ENCODE measurements at regions not wholly inside any gene's neighbourhood (a gene's known extent, or its start where the extent isn't known, plus 50 kb on each side); places are given as distances from the start of the nearest gene placed in this dataset.

DNA sequence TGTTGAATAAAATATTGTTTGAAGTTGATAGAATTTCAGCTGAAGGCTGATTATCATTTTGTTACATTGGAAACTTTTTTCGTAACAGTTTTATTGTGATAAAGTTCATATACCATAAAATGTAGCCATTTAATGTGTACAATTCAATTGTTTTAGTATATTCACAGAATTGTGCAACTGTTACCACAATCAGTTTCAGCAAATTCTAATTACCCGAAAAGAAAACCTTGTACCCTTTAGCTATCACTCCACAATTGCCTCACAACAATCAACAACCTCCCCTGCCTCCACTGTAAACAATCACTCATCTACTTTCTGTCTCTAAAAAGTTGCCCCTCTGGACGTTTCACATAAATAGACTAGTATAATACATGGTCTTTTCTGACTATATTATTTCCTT, 179.7 kb upstream of the BET1 start:
- Histone ChIP-seq H3K4me2 (ENCODE audit: insufficient read depth, low read length) (peak overlapping the region; percentile 64), H3K36me3 (ENCODE audit: control insufficient read depth in 2 of 2, extremely low read depth in 1 of 2, insufficient read depth in 2 of 2, low read length in 2 of 2) (no peaks in the 10 kb centered on the region), H2AFZ (ENCODE audit: low read depth, low read length) (peak overlapping the region; percentile 55), H3K27me3 (ENCODE audit: control insufficient read depth in 2 of 2, insufficient read depth in 2 of 2, low read length in 2 of 2) (no peaks in the 10 kb centered on the region), H3K9ac (replicated peaks; ENCODE audit: extremely low read depth, insufficient read depth, low read length) (peak overlapping the region; percentile 92), H3K4me3 (replicated peaks in 1 of 3; ENCODE audit: insufficient read depth in 1 of 3, low read depth in 1 of 3, low read length in 3 of 3) (no peak overlapping the region), H3K9me3 (replicated peaks; ENCODE audit: control insufficient read depth, insufficient read depth, low read length) (no peaks in the 10 kb centered on the region), H3K79me2 (ENCODE audit: control insufficient read depth, insufficient read depth, low read length) (no peaks in the 10 kb centered on the region), H3K4me1 (ENCODE audit: control insufficient read depth, extremely low read depth, insufficient read depth, low read length) (peaks cover 44% of the 10 kb centered on the region), H3K27ac (ENCODE audit: insufficient read depth, low read depth, low read length) (peak overlapping the region; percentile 98), H3K9me1 (replicated peaks; ENCODE audit: control insufficient read depth, extremely low read depth, insufficient read depth, low read length) (no peaks in the 10 kb centered on the region), H4K20me1 (replicated peaks; ENCODE audit: control insufficient read depth, extremely low read depth, insufficient read depth, low read length) (no peaks in the 10 kb centered on the region)
- intact Hi-C loops (cut with micrococcal nuclease) (loop anchor here (1.0 to 5.0 kb wide), 13 partner anchors 9 to 1552 kb away; partner anchors contain the start of genes BET1 and GNG11), dilution Hi-C loops (cut with MboI; ENCODE audit: extremely low pct_ligation_motif_present, low sequenced_read_pairs) (no loop called here)
- no peak for DNase-seq (ENCODE audit: low read depth, low spot score)
- TSS peak; percentile 87 for BruUV-seq (replicated peaks)
- CTCF ChIA-PET = no interaction called here
- POLR2A ChIA-PET = no interaction called here
- no peak for FAIRE-seq
- TF ChIP-seq JUN (IDR thresholded peaks at IDR 0.05; ENCODE audit: borderline replicate concordance, insufficient read depth, insufficient read length, low read depth) (no peak), EZH2 (IDR thresholded peaks at IDR 0.05; ENCODE audit: borderline replicate concordance, low read depth, low read length, severe bottlenecking) (no peak), FOS (IDR thresholded peaks at IDR 0.05; ENCODE audit: borderline replicate concordance, insufficient read depth, low read length) (no peak), POLR2AphosphoS5 (IDR thresholded peaks at IDR 0.05; ENCODE audit: insufficient read depth, low read depth, low read length) (no peak), POLR2A (IDR thresholded peaks at IDR 0.05; ENCODE audit: low read depth, low read length) (no peak), MYC (IDR thresholded peaks at IDR 0.05; ENCODE audit: low read depth, low read length) (no peak), GATA2 (IDR thresholded peaks at IDR 0.05; ENCODE audit: insufficient read depth, insufficient read length, low read depth, low read length) (no peak)
- TF ChIP-seq, protein P1, sequence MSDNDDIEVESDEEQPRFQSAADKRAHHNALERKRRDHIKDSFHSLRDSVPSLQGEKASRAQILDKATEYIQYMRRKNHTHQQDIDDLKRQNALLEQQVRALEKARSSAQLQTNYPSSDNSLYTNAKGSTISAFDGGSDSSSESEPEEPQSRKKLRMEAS (IDR thresholded peaks at IDR 0.05; ENCODE audit: insufficient read depth, insufficient read length) = no peak
- TF ChIP-seq, protein P2, sequence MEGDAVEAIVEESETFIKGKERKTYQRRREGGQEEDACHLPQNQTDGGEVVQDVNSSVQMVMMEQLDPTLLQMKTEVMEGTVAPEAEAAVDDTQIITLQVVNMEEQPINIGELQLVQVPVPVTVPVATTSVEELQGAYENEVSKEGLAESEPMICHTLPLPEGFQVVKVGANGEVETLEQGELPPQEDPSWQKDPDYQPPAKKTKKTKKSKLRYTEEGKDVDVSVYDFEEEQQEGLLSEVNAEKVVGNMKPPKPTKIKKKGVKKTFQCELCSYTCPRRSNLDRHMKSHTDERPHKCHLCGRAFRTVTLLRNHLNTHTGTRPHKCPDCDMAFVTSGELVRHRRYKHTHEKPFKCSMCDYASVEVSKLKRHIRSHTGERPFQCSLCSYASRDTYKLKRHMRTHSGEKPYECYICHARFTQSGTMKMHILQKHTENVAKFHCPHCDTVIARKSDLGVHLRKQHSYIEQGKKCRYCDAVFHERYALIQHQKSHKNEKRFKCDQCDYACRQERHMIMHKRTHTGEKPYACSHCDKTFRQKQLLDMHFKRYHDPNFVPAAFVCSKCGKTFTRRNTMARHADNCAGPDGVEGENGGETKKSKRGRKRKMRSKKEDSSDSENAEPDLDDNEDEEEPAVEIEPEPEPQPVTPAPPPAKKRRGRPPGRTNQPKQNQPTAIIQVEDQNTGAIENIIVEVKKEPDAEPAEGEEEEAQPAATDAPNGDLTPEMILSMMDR (IDR thresholded peaks at IDR 0.05; ENCODE audit: extremely low read depth in 1 of 2, insufficient read depth in 1 of 2, low read depth in 1 of 2, low read length in 2 of 2) = no peak
